Left kidney (tissue), 1 donor: ENCODE measurements at regions not wholly inside any gene's neighbourhood (a gene's known extent, or its start where the extent isn't known, plus 50 kb on each side); places are given as distances from the start of the nearest gene placed in this dataset.

Experiments used
- DNase-seq: peaks from one replicate; pipeline ENCODE4 v3.0.0-alpha.2; 2013

- no peak for DNase-seq
These were observed 117.6 kb upstream of the PIEZO2 start for GRCh38 chr18:11266781-11267480.

DNA sequence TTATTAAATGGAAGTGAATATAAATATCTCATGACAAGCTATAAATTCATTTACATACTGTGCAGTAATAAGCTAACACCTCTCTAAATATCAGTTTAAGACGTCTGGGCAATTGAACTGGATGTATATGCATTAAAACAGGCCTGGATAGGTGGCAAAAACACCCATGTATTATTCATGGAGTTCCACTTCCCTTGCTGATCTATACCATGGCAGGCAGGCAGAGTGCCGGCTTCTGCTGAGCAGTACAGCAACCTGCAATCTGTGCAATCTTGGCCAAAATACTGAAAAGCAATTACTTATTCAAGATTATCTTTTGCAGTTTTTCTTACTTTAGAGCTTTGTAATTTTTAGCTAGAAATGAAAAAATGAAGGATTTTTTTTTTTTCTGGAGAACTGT is 112.1 kb upstream of the PIEZO2 start:
- DNase-seq, result no peak

GRCh38 chr18:11260961-11261461 is 111.6 kb upstream of the PIEZO2 start:
- no peak for DNase-seq

DNA sequence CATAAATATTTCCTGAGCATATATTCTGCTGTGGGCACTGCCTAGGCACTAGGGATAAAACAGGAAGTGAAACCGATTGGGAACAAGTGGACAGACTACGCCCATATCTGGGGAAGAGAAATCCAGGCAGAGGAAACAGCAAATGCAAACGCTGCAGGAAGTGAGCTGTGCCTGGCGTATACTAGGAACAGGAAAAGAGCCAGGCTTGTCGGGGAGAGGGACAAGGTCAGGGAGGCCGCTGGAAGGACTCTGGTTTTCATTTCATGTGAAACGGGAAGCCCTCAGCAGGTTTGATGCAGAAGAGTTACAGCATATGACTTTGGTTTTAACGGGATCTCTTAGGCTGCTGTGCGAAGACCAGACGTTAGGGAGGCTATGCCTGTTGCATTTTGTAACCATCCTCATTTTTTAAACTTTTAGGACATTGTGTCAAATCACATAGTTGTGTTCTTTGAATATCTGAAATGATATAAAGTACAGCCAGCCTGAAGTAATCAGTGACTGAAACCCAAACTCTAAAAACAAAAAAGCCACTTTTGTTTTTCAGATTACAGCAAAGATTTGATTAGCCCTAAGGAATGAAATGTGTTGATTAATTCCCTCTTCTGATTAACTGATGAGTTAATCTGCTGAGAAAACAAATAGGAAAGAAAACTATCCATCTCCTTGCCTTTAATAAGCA is 110.2 kb upstream of the PIEZO2 start:
- DNase-seq, result no peak

DNA sequence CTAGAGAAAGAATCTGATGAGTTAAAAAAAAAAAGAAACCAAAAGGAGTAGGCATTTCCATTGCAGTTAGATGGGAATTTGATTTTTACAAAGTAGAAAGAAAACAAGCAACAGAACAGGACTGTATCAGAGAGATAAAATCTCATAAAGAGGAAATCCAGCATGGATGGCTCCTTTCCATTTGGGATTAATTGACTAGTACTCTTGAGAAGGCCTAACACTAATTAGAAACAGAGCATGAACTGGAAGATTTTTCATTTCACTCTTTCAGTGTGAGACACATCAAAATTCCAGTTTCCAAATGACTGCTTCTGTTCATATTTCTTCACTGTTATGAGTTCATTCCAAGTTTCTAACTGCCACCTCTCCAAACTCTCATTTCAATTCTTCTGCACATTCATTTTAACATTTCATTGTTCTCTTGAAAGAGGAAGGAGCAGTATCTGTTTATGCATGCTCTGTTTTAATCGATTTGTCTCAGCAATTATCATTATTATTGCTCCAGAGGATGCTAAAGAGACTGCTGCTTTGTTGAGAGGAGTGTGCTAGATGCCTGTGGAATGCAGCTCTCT is 108.8 kb upstream of the PIEZO2 start:
- no peak for DNase-seq

DNA sequence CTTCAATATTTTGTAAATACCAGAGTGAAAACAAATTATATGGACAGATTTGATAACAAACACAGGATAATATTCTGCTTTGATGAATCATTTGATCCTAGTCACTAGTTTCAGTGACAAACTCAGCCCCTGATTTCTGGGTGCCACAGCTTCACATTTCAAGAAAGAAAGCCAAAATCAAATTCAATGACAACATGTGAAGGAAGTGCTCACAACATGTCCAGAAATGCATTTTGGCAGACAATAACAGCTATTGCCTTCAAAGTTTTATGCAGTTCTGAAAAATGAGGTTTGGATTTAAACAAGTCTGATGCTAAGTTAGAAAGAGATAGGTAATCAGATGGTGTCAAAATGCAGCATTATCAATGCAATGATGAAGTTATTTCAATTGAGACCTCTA is 106.9 kb upstream of the PIEZO2 start:
- no peak for DNase-seq

- DNase-seq, result no peak
These were observed 102.5 kb upstream of the PIEZO2 start for GRCh38 chr18:11251891-11252270.

GRCh38 chr18:11251229-11251890 is 102.0 kb upstream of the PIEZO2 start:
- DNase-seq, result no peak

DNA sequence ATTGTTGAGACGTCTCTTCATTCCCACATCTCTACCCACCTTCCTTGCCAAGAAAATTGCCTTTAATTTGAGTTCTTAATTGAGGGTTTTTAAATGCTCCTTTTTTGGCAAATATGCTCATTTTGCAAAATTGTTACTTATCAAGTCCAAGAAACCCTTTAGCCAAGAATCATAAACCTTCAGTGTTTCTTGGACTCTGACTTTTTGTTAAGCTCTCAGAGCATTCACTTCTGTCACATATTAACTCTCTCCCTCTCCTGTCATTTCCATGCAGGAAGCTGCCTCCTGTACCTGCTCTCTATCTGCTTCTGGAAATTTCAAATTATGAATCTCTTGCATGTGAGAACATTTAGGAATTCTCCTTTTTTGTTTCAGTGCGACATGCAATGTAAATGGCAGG is 100.0 kb upstream of the PIEZO2 start:
- no peak for DNase-seq

- DNase-seq, result no peak
These were observed 98.1 kb upstream of the PIEZO2 start for GRCh38 chr18:11247381-11247970.

DNA sequence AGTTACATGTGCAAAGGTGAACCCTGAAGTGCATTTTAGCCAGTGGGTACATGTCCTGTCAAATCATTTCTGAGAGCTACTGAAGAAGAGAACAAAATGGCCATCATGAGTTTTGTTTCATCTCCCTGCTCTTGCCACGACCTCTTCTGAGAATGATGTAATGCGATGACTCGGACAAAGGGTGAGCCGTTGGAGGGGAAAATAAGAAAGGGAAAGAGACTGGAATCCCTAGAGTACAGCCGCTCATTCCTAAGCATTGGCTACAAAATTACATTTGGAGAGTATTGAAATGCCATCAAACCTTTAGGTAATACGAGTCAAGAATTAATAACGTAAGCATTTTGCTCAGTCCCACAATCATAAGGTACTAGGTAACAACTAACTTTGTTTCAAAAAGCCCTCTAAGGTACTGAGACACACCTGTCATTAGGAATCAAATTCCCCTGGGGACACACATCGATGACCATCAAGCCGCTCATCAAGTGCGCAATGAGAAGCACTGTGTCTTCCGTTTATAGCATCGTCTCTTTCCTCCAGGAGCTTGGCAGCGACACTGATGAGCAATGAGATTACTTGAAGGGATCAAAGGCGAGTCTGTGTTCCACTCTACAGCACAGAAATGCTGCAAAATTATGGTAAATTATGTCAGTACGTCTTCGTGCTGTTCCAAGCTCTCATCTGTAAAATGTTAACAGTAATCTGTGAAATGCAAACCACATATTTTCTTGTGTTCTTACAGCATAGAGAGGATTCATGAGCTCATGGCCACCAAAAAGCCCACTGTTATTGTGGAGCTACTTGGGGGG is 97.3 kb upstream of the PIEZO2 start:
- no peak for DNase-seq

DNA sequence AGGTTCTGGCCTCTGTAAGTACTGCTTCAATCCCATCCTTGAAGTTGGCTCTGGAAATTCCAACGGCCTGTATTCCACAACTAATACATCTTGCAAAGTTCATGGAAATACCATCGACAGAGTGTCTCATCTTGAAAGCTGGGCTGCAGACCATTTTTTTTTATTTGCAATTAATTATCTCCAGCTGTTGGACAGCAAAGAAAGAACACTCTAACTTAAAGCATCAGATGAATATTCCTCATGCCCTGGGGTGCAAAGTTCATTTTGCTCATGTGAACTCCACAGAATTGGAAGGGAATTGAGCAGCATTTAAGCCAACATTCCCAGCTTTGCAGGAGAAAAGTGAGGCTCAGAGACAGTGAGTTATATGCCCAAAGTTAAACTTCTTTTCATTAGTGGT is 96.5 kb upstream of the PIEZO2 start:
- no peak for DNase-seq

- DNase-seq, result no peak
These were observed 88.1 kb upstream of the PIEZO2 start for GRCh38 chr18:11237484-11237883.

DNA sequence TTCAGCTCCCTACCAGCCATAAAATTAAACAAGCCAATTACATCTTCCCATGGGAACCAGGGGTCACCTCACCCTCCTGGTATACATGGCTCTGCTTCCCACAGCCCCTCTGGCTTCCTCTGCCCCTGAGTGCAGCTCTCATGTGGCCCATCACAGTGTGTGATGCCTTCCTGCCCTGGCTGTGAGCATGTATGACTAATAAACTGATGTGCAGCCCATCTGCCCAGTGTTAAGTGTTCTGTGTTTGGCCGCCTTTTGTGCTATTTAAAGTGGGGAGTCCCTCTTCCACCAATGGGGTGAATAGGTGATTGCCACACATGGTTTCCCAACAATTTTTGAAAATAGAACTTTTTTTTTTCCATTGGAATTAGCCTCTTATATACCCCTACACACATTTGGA is 87.7 kb upstream of the PIEZO2 start:
- no peak for DNase-seq

DNA sequence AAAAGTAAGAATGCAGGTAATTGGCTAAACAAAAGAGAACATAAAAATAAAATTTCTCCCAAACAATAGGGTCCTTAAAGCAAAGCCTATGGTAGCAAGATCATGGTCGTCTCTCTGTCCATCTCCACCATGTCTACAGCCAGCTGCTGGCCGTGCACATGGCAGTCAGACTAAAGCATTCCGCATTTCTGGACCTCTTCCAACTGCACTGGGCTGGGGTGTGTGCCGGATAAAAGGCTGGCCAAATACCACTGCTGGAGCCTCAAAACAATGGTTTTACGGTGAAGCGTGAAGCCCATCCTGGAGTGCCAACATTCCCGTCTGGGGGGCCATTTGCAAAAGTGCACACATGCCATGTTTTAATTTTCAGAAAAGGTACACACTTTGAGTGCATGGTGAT is 74.8 kb upstream of the PIEZO2 start:
- DNase-seq, result no peak

GRCh38 chr18:11219571-11219970 is 70.2 kb upstream of the PIEZO2 start:
- DNase-seq, result no peak

DNA sequence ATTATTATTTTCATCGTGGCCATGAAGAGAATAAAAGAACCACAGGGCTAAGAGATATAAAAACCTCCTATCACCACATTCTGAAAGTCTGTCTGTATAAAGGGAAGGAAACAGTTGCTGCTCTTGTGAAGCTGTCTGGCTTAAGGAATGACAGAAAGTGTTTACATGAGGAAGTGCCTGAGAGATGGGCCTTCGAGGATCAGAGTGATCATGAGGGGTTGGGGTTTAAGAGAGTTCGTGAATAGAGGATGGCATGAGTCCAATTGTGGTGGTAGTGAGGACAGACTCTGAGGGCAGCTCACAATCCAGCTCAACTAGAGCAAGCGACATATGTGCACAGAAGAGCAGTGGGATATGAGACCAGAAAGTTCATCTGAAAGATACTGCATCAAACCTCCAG is 65.8 kb upstream of the PIEZO2 start:
- no peak for DNase-seq

DNA sequence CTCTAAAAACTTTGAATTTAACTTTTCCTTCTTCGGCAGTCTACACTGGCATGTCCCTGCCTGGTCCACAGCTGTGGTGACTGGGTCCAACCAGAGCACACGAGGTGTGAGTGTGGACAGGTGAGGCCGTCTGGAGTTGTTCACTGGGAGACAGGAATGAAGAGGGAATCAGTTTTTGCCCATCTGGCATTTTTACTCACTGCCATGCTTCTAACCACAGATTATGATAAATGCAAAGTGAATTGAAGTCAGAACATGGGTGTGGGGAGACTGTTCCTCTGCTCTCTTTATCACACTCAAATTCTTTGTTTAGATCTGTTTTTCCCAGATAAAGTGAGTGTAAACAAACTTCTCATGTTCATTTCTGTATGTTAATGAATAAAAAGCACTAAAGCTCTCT is 54.7 kb upstream of the PIEZO2 start:
- no peak for DNase-seq

DNA sequence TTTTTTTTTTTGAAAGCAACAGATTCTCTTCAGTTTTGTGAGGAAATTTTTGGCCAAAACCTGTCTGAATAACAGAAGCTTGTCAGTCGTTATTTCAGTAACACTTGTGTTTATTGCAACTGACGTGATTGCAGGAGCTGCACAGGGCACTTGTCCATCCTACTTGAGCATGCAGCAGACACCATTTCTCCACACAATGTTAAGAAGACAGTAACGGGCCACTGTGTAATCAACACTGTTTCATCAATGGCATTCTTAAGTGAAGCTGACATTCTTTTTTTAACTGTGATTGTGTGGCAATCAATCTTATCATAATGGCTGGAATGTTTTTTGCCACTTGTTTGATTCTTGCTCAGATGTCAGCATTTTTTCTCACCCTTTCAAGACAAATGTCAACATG is 50.1 kb upstream of the PIEZO2 start:
- DNase-seq, result no peak
